GM18867 (cell line): ENCODE measurements at regions not wholly inside any gene's neighbourhood (a gene's known extent, or its start where the extent isn't known, plus 50 kb on each side); places are given as distances from the start of the nearest gene placed in this dataset.
"Not testable (repeated sequence)": the region's sequence is repeated elsewhere in the genome, so short reads cannot be mapped to it uniquely, and the experiment has no call there.

ENCODE experiments used
- ATAC-seq: cut with Tn5 transposase; IDR thresholded peaks from one replicate; pipeline ENCODE4 v1.9.1; 2021; ENCODE audit warnings: mild to moderate bottlenecking, moderate library complexity; ENCODE audit not compliant: unreplicated experiment

- ATAC-seq: peak; percentile 1
Observed at GRCh38 chr15:69668039-69668705, 215.6 kb downstream of the RPLP1 start.

GRCh38 chr15:69668963-69669362 lies 216.3 kb downstream of the RPLP1 start:
- peak; percentile 70 for ATAC-seq

- no peak for ATAC-seq
Observed at GRCh38 chr15:69669446-69669845, 216.8 kb downstream of the RPLP1 start.

GRCh38 chr15:69673291-69673881 lies 220.8 kb downstream of the RPLP1 start:
- ATAC-seq: no peak

- ATAC-seq: no peak
Observed at GRCh38 chr15:69675731-69676130, 223.1 kb downstream of the RPLP1 start.

GRCh38 chr15:69677403-69677802 lies 224.8 kb downstream of the RPLP1 start:
- ATAC-seq: no peak

- peak; percentile 89 for ATAC-seq
Observed at GRCh38 chr15:69679623-69680228, 227.1 kb downstream of the RPLP1 start.

GRCh38 chr15:69684823-69685222 lies 232.2 kb downstream of the RPLP1 start:
- ATAC-seq: not testable (repeated sequence)

GRCh38 chr15:69685512-69686452 lies 233.2 kb downstream of the RPLP1 start:
- no peak for ATAC-seq

- ATAC-seq: no peak
Observed at GRCh38 chr15:69686626-69687025, 234.0 kb downstream of the RPLP1 start.

GRCh38 chr15:69689133-69689532 lies 236.5 kb downstream of the RPLP1 start:
- ATAC-seq: no peak

GRCh38 chr15:69691307-69692015 lies 238.8 kb downstream of the RPLP1 start:
- no peak for ATAC-seq

- ATAC-seq: no peak
Observed at GRCh38 chr15:69692342-69692741, 239.7 kb downstream of the RPLP1 start.

- no peak for ATAC-seq
Observed at GRCh38 chr15:69693059-69693458, 240.4 kb downstream of the RPLP1 start.

- ATAC-seq: no peak
Observed at GRCh38 chr15:69696946-69697345, 244.3 kb downstream of the RPLP1 start.

- no peak for ATAC-seq
Observed at GRCh38 chr15:69697916-69698315, 245.3 kb downstream of the RPLP1 start.

- no peak for ATAC-seq
Observed at GRCh38 chr15:69699096-69699495, 246.5 kb downstream of the RPLP1 start.

- no peak for ATAC-seq
Observed at GRCh38 chr15:69700380-69700779, 247.8 kb downstream of the RPLP1 start.

GRCh38 chr15:69701198-69701597 lies 248.6 kb downstream of the RPLP1 start:
- ATAC-seq: no peak

GRCh38 chr15:69703532-69704187 lies 251.0 kb downstream of the RPLP1 start:
- no peak for ATAC-seq
